Subcutaneous abdominal adipose tissue (tissue), 5 donors: ENCODE measurements at regions not wholly inside any gene's neighbourhood (a gene's known extent, or its start where the extent isn't known, plus 50 kb on each side); places are given as distances from the start of the nearest gene placed in this dataset.

Source experiments
- H3K27ac ChIP-seq: one replicate; pipeline ENCODE4 v1.7.0; 2013; ENCODE audit warnings: low read depth, mild to moderate bottlenecking, inconsistent platforms, low read length, moderate library complexity
- H3K27me3 ChIP-seq, 5 donors: one replicate each; pipeline ENCODE4 v1.7.0; 2013; ENCODE audit warnings: low read length in 5 of 5, inconsistent platforms in 1 of 5; ENCODE audit not compliant: control insufficient read depth in 5 of 5, insufficient read depth in 4 of 5
- H3K36me3 ChIP-seq, 5 donors: one replicate each; pipeline ENCODE4 v1.7.0; 2013; ENCODE audit warnings: low read length in 5 of 5; ENCODE audit not compliant: control insufficient read depth in 5 of 5, insufficient read depth in 5 of 5
- H3K4me1 ChIP-seq, 5 donors: one replicate each; pipeline ENCODE4 v1.7.0; 2013; ENCODE audit warnings: low read length in 5 of 5, mild to moderate bottlenecking in 3 of 5, moderate library complexity in 1 of 5; ENCODE audit not compliant: control insufficient read depth in 5 of 5, insufficient read depth in 5 of 5
- H3K4me3 ChIP-seq, 5 donors: one replicate each; pipeline ENCODE4 v1.7.0; 2013; ENCODE audit warnings: low read length in 5 of 5, low read depth in 1 of 5
- H3K9ac ChIP-seq, 5 donors: one replicate each; pipeline ENCODE4 v1.7.0; 2013; ENCODE audit warnings: low read length in 5 of 5, mild to moderate bottlenecking in 4 of 5, moderate library complexity in 3 of 5
- H3K9me3 ChIP-seq, 5 donors: one replicate each; pipeline ENCODE4 v1.7.0; 2013; ENCODE audit warnings: low read length in 5 of 5; ENCODE audit not compliant: control insufficient read depth in 5 of 5
- donor health status: healthy.
- donor health status: healthy.
- donor health status: healthy.
- donor health status: healthy.
- donor health status: healthy.

DNA sequence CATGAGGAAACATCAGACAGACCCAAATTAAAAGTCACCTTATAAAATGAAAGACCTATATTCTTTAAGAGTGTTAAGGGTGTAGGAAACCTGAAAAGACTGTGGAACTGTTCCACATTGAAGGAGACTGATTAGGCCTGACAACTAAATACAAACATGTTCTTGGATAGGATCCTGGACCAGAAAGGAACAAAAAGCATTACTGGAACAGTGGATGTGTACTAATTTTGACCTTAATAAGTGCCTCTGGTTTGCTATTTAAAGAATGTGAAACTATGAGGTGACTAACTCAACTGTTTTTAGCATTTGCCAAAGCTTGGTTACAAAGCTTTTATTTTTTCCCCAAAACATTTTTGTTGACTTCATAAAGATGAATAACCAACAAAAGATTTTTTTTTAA lies 340.6 kb downstream of the CAAP1 start:
- H3K9ac ChIP-seq = no peak overlapping the region
- H3K4me3 ChIP-seq = no peak overlapping the region
- no peak overlapping the region for H3K27ac ChIP-seq

DNA sequence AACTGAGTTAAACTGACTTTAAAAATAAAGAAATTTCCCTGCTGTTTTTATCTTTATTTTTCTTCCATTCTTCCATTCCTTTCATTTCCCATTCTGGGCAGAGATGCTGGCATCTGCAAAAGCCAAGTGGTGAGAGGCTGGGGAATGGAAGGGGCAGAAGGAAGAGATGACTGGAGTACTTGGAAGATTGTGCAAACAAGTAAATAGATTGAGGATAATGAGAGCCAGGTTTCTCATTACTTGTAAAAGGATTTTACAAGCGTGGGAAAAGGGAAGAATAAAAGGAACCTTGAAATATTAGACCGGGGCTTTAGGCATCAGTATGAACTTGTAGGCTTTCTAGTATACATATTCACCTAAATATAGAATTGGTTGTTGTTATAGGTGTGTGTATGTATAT lies 341.2 kb downstream of the CAAP1 start:
- H3K4me3 ChIP-seq = no peak overlapping the region
- no peaks in the 10 kb centered on the region for H3K4me1 ChIP-seq
- H3K27ac ChIP-seq = no peak overlapping the region
- H3K36me3 ChIP-seq = no peaks in the 10 kb centered on the region
- H3K27me3 ChIP-seq = no peaks in the 10 kb centered on the region
- no peak overlapping the region for H3K9ac ChIP-seq
- no peaks in the 10 kb centered on the region for H3K9me3 ChIP-seq

More for the DNA sequence above, 340.6 kb downstream of the CAAP1 start:
- Histone ChIP-seq H3K27me3 (no peaks in the 10 kb centered on the region), H3K9me3 (no peaks in the 10 kb centered on the region), H3K4me1 (no peaks in the 10 kb centered on the region), H3K36me3 (no peaks in the 10 kb centered on the region)

DNA sequence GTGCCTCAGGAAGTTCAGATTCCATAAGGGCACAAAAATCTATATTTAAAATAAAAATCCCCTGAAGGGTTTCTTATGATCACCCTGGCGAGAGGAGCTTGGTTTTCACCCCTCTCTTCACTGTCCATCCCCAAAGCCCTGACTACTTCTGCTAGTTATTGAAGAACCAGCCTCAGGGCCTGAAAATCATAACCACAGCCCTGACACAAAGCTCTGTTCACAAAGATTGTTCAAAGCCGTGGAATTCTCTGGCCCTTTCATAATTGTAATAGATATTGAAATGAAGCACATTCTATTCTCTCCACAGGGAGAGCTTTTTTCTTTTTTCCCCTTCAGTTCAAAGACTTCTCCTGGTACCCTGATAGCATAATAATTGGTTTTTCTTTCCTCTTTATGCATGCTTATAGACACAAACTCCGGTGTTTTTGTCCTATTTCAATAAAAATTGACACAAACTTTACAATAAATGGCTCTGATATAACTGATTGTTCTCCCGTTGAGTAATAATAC lies 343.8 kb downstream of the CAAP1 start:
- H3K4me1 ChIP-seq = no peaks in the 10 kb centered on the region
- H3K9me3 ChIP-seq = peaks cover 0 to 4% (median 0%) of the 10 kb centered on the region in 5 donors
- H3K9ac ChIP-seq = no peak overlapping the region

DNA sequence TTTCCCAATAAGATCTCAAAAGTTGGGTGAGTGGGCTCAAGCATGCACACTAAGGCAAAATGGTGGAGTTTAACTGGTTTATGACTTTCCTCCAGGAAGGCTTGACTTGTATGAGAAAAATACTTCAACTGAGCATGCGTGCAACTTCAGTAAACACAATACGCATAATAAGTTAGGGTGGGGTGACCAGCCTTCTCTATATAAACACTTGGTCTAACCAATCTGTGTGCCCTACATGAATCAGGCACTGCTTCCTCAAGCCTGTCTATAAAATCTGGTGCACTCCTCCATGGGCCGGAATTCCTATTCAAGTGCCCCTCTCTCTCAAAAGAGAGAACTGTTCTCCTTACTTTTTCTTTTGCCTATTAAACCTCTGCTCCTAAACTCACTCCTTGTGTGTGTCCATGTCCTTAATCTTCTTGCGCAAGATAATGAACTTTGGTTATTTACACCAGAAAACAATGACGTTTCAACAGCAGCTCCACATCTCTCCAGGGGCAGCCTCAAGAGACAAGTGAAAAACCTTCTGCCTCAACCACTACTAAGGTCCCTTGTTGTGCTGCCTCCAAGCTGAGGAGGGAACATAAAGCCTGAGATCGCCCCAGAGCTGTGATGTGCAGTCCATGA lies 352.6 kb downstream of the CAAP1 start:
- Histone ChIP-seq H3K9me3 (peaks cover 0 to 6% (median 2%) of the 10 kb centered on the region in 5 donors), H3K27me3 (no peaks in the 10 kb centered on the region), H3K9ac (no peak overlapping the region), H3K36me3 (no peaks in the 10 kb centered on the region), H3K4me3 (no peak overlapping the region), H3K27ac (no peak overlapping the region), H3K4me1 (no peaks in the 10 kb centered on the region)

More for the DNA sequence above, 343.8 kb downstream of the CAAP1 start:
- no peaks in the 10 kb centered on the region for H3K36me3 ChIP-seq
- no peak overlapping the region for H3K4me3 ChIP-seq
- H3K27ac ChIP-seq = no peak overlapping the region
- no peaks in the 10 kb centered on the region for H3K27me3 ChIP-seq

DNA sequence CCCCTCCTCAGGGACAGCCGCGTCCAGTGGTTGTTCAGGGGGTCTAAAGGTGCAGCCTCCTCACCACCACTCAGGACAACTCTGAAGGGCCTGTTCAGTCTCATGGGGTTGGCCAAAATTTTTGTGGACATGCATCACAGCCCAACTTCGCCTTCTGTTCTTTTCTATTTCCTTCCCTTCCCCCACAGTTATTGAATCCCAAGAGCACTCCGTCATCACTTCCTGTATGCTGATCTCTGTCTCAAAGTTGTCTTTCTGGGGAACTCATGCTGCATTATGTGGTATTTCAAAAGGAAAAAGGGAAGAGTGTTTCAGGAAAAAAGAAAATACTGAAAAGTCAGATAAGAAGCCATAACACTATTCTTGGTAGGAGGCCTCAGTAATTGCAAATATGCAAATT lies 355.4 kb downstream of the CAAP1 start:
- H3K4me1 ChIP-seq = no peaks in the 10 kb centered on the region

DNA sequence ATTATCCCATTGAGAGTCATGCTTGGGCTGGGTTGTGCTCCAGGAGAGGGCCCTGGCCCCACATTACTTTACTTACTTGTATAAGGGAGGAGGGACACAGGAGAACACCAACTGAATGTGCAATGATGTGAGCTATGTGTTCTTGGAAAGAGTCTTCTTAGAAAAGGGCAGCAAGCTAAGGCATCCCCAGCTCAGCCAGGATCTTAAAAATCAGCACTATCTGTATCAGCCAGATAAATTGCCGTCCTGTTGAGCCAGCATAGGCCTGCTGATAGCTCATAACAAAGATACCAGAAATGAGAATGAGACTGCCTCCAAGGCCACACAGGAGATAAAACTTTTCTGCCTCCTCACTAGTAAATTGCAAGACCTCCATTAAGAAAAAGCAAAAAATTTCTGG lies 357.5 kb downstream of the CAAP1 start:
- H3K4me1 ChIP-seq = no peaks in the 10 kb centered on the region
- H3K27ac ChIP-seq = no peak overlapping the region
- H3K4me3 ChIP-seq = no peak overlapping the region
- no peaks in the 10 kb centered on the region for H3K36me3 ChIP-seq
- peaks cover 0 to 6% (median 0%) of the 10 kb centered on the region in 5 donors for H3K9me3 ChIP-seq
- H3K9ac ChIP-seq = no peak overlapping the region
- H3K27me3 ChIP-seq = no peaks in the 10 kb centered on the region

More for the DNA sequence above, 355.4 kb downstream of the CAAP1 start:
- no peak overlapping the region for H3K9ac ChIP-seq
- H3K4me3 ChIP-seq = no peak overlapping the region
- no peaks in the 10 kb centered on the region for H3K36me3 ChIP-seq
- H3K27ac ChIP-seq = no peak overlapping the region
- H3K27me3 ChIP-seq = no peaks in the 10 kb centered on the region
- H3K9me3 ChIP-seq = peaks cover 0 to 6% (median 3%) of the 10 kb centered on the region in 5 donors

DNA sequence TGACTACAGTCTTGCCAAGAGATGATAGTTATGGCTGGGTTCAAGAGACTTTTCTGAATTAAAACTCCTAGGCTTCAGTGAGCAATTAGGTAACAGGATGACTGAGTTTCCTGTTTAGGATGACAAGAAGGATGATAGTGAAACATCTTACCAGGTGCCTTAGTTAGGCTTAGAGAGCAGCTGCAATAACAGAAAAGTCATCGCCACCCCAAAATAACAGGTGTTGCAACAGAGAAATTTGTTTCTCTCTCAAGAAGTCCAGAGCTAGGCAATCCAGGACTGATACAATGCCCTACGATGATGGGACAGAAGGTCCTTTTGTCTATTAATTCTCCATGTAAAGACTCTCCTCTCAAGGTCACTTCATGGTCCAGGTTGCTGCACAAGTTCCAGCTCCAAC lies 361.8 kb downstream of the CAAP1 start:
- H3K27me3 ChIP-seq = no peaks in the 10 kb centered on the region
- no peak overlapping the region for H3K27ac ChIP-seq
- H3K9ac ChIP-seq = no peak overlapping the region
- no peaks in the 10 kb centered on the region for H3K36me3 ChIP-seq
- peaks cover 0 to 3% (median 0%) of the 10 kb centered on the region in 5 donors for H3K9me3 ChIP-seq
- no peaks in the 10 kb centered on the region for H3K4me1 ChIP-seq
- no peak overlapping the region for H3K4me3 ChIP-seq

DNA sequence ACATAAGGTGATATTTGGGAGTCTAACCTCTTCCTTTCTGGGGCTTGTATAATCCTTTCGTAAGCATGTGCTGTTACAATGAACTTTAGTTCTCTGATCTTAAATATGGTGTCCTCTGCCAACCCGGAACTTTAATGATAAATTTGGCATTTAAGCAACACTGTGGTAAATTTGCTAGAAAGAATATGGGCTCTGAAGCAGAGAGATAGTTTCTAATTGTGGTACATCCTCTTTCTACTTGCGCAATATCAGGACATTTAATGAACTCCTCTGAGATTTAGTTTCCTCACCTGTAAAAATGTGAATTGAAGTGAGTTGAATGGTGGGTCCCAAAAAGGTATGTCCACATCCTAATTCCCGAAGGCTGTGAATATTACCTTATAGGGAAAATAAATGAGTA lies 364.7 kb downstream of the CAAP1 start:
- no peaks in the 10 kb centered on the region for H3K36me3 ChIP-seq
- H3K27me3 ChIP-seq = no peaks in the 10 kb centered on the region
- H3K9me3 ChIP-seq = peaks cover 0 to 3% (median 0%) of the 10 kb centered on the region in 5 donors
- no peak overlapping the region for H3K9ac ChIP-seq
- no peak overlapping the region for H3K27ac ChIP-seq
- no peak overlapping the region for H3K4me3 ChIP-seq
- peaks cover 0 to 4% (median 0%) of the 10 kb centered on the region in 5 donors for H3K4me1 ChIP-seq

DNA sequence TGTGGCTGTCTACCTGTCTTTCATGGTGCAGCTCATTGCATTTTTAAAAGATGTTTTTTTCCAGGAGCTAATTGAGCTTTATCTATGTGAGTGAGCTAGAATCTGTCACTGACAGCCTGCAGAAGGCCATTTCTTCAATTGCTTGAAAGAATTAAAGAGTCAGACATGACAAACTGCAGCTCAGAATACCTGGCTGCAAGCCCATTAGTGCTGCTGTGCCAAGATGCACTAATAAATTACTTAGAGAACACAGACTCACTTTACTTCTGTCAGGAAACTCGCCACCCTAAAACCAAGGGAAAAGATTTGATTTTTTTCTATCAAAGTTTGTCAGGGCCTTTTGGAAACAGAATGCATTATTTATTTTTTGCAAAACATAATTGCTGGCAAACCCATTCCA lies 368.3 kb downstream of the CAAP1 start:
- Histone ChIP-seq H3K9ac (no peak overlapping the region), H3K27me3 (no peaks in the 10 kb centered on the region), H3K4me1 (peaks cover 0 to 4% (median 0%) of the 10 kb centered on the region in 5 donors), H3K4me3 (no peak overlapping the region), H3K36me3 (no peaks in the 10 kb centered on the region), H3K27ac (no peak overlapping the region), H3K9me3 (no peaks in the 10 kb centered on the region)

DNA sequence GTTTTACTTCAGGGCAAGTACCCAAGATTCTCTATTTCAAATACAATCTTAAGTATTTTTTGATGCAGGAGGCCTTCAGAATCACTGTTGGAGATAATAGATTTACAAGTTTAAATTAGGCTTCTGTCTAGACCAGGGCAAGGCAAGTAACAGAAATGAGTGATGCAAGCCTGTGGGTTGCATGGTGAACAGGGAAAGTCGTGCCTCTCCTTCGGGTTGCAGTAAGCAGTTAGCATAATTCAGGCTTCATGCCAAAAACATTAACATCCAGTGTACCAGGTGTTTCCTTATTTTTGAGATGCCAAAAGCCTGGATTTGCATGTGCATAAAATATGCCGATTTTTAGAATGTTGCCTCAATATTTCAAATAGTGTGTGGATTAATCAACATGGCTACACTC lies 369.0 kb downstream of the CAAP1 start:
- Histone ChIP-seq H3K9me3 (no peaks in the 10 kb centered on the region), H3K36me3 (no peaks in the 10 kb centered on the region), H3K27me3 (no peaks in the 10 kb centered on the region), H3K27ac (no peak overlapping the region), H3K9ac (no peak overlapping the region), H3K4me3 (no peak overlapping the region), H3K4me1 (peaks cover 0 to 4% (median 0%) of the 10 kb centered on the region in 5 donors)
